IMR-90 (cell line): ENCODE measurements at regions not wholly inside any gene's neighbourhood (a gene's known extent, or its start where the extent isn't known, plus 50 kb on each side); places are given as distances from the start of the nearest gene placed in this dataset.
"Not testable (repeated sequence)": the region's sequence is repeated elsewhere in the genome, so short reads cannot be mapped to it uniquely, and the experiment has no call there.

Experiments
- ATAC-seq: fragments of 200-7000 bp; cut with Tn5 transposase; 2 replicates; pipeline ENCODE4 v1.9.1; 2020; ENCODE audit warnings: low read depth, mild to moderate bottlenecking, moderate library complexity
- BruUV-seq: library from RNA; stranded (reverse); fragments of 400-500 nt; replicated peaks from 2 replicates; lab custom pipeline; 2021; lab: Mats Ljungman, UMichigan
- CTCF ChIA-PET: fragments of 300-600 bp; formaldehyde crosslinking; extraction: SDS; loops from one replicate; lab custom pipeline; 2021; ENCODE audit warnings: antibody characterized with exemption; lab: Yijun Ruan, JAX
- POLR2A ChIA-PET: fragments of 300-600 bp; sonication (Branson Sonifier 250); formaldehyde crosslinking; loops from one replicate; lab custom pipeline; 2022; ENCODE audit warnings: antibody characterized with exemption; ENCODE audit not compliant: unreplicated experiment; lab: Charles Lee
- DNase-seq: peaks from one replicate; pipeline ENCODE4 v3.0.0; 2013
- H2AFZ ChIP-seq: replicated peaks from 2 replicates; pipeline ENCODE3; 2013; ENCODE audit warnings: low read length, mild to moderate bottlenecking; ENCODE audit not compliant: poor library complexity
- H2AK5ac ChIP-seq: 2 replicates; pipeline ENCODE4 v1.6.1; 2013; ENCODE audit warnings: low read depth, low read length, inconsistent platforms
- H2AK9ac ChIP-seq: replicated peaks from 2 replicates; pipeline ENCODE3; 2013; ENCODE audit warnings: mild to moderate bottlenecking, low read depth, low read length, moderate library complexity; ENCODE audit not compliant: poor library complexity
- H2BK120ac ChIP-seq: 2 replicates; pipeline ENCODE4 v1.6.1; 2013; ENCODE audit warnings: low read depth, low read length, inconsistent platforms
- H2BK15ac ChIP-seq: 3 replicates; pipeline ENCODE4 v1.6.1; 2013; ENCODE audit warnings: low read depth, low read length, inconsistent platforms
- H2BK20ac ChIP-seq: 2 replicates; pipeline ENCODE4 v1.6.1; 2013; ENCODE audit warnings: low read depth, mild to moderate bottlenecking, inconsistent platforms, low read length, moderate library complexity
- H2BK5ac ChIP-seq: 2 replicates; pipeline ENCODE4 v1.6.1; 2013; ENCODE audit warnings: mild to moderate bottlenecking, low read depth, low read length, inconsistent platforms; ENCODE audit not compliant: poor library complexity, severe bottlenecking
- H3K14ac ChIP-seq: replicated peaks from 2 replicates; pipeline ENCODE4 v1.6.1; 2013; ENCODE audit warnings: low read depth, low read length, inconsistent platforms
- H3K18ac ChIP-seq: 2 replicates; pipeline ENCODE4 v1.6.1; 2013; ENCODE audit warnings: low read depth, low read length, control low read depth
- H3K23ac ChIP-seq: 2 replicates; pipeline ENCODE4 v1.6.1; 2013; ENCODE audit warnings: low read depth, low read length, inconsistent platforms
- H3K27ac ChIP-seq: 2 replicates; pipeline ENCODE4 v1.5.1; 2013; ENCODE audit warnings: mild to moderate bottlenecking, control low read depth, low read length; ENCODE audit not compliant: insufficient read depth
- H3K27me3 ChIP-seq: 2 replicates; pipeline ENCODE4 v1.6.1; 2013; ENCODE audit warnings: low read length; ENCODE audit not compliant: control insufficient read depth, insufficient read depth
- H3K36me3 ChIP-seq: 2 replicates; pipeline ENCODE4 v1.6.1; 2013; ENCODE audit warnings: low read length, mixed read lengths; ENCODE audit not compliant: control insufficient read depth, insufficient read depth
- H3K4ac ChIP-seq: 2 replicates; pipeline ENCODE4 v1.6.1; 2013; ENCODE audit warnings: low read depth, low read length, inconsistent platforms
- H3K4me1 ChIP-seq: 2 replicates; pipeline ENCODE4 v1.6.1; 2013; ENCODE audit warnings: low read length, mixed read lengths; ENCODE audit not compliant: control insufficient read depth, insufficient read depth
- H3K4me2 ChIP-seq: 2 replicates; pipeline ENCODE4 v1.6.1; 2013; ENCODE audit warnings: low read depth, mild to moderate bottlenecking, control low read depth, low read length, moderate library complexity
- H3K4me3 ChIP-seq: 2 replicates; pipeline ENCODE4 v1.5.1; 2013; ENCODE audit warnings: low read depth, mild to moderate bottlenecking, control low read depth, low read length, moderate library complexity; ENCODE audit not compliant: insufficient read depth
- H3K56ac ChIP-seq: 2 replicates; pipeline ENCODE4 v1.6.1; 2013; ENCODE audit warnings: low read length, inconsistent platforms; ENCODE audit not compliant: insufficient read depth; ENCODE audit errors: extremely low read depth
- H3K79me1 ChIP-seq, 2 experiments: 2 replicates each; pipeline ENCODE4 v1.6.1; 2013; ENCODE audit warnings: low read length in 2 of 2, inconsistent platforms in 1 of 2, low read depth in 1 of 2
- H3K9ac ChIP-seq: 2 replicates; pipeline ENCODE4 v1.6.1; 2013; ENCODE audit warnings: low read depth, low read length, control low read depth
- H3K9me1 ChIP-seq: 2 replicates; pipeline ENCODE4 v1.6.1; 2013; ENCODE audit warnings: low read length, inconsistent platforms; ENCODE audit not compliant: insufficient read depth
- H3K9me3 ChIP-seq: 2 replicates; pipeline ENCODE4 v1.6.1; 2013; ENCODE audit warnings: low read length; ENCODE audit not compliant: control insufficient read depth, insufficient read depth
- H4K20me1 ChIP-seq: 2 replicates; pipeline ENCODE4 v1.6.1; 2013; ENCODE audit warnings: low read length, inconsistent platforms; ENCODE audit not compliant: insufficient read depth
- H4K5ac ChIP-seq: 2 replicates; pipeline ENCODE4 v1.6.1; 2013; ENCODE audit warnings: mild to moderate bottlenecking, low read depth, low read length, control low read depth
- H4K8ac ChIP-seq, 2 experiments: 2 replicates each; pipeline ENCODE4 v1.6.1; 2013; ENCODE audit warnings: low read depth in 2 of 2, low read length in 2 of 2, control low read depth in 1 of 2, inconsistent platforms in 1 of 2
- H4K91ac ChIP-seq: 2 replicates; pipeline ENCODE4 v1.6.1; 2013; ENCODE audit warnings: low read depth, low read length, inconsistent platforms; ENCODE audit not compliant: insufficient read depth
- USF2 ChIP-seq: fragments of 150-350 bp; IDR thresholded peaks from 2 replicates; pipeline ENCODE4 v1.6.1; 2017; ENCODE audit warnings: mild to moderate bottlenecking, antibody characterized with exemption, low read length, low read depth
- WGBS, 2 experiments: methylation state at CpG; one replicate each; pipeline versions ENCODE4 v1.1.5 to v1.1.7; 2013; ENCODE audit warnings: missing lambda C conversion rate in 2 of 2; ENCODE audit not compliant: insufficient read length in 1 of 2; ENCODE audit errors: extremely low coverage in 2 of 2; 5-methylcytosine and 5-hydroxymethylcytosine counted together
- dilution Hi-C: fragments of 300-500 bp; cut with HindIII; formaldehyde crosslinking; loops from one replicate; pipeline ENCODE4 v1.14.3; 2018; ENCODE audit warnings: low sequenced_read_pairs; ENCODE audit not compliant: unreplicated experiment
- in situ Hi-C: fragments of 300-500 bp; cut with MboI; formaldehyde crosslinking; loops from 3 replicates; pipeline ENCODE4 v1.14.3; 2019; ENCODE audit warnings: low sequenced_read_pairs, inconsistent platforms, mixed read lengths
- intact Hi-C: fragments of 100-400 bp; cut with micrococcal nuclease; formaldehyde crosslinking; loops from 2 replicates; pipeline ENCODE4 v1.10.0; 2022

GRCh38 chr14:106080922-106081321 lies 554.5 kb downstream of the TMEM121 start:
- Histone ChIP-seq H4K8ac (no peak overlapping the region), H3K14ac (no peak overlapping the region), H2BK20ac (no peak overlapping the region), H4K5ac (no peak overlapping the region), H3K4ac (no peak overlapping the region), H2AK5ac (no peak overlapping the region), H3K27me3 (no peaks in the 10 kb centered on the region), H2AK9ac (no peak overlapping the region), H3K27ac (no peak overlapping the region), H3K4me3 (no peak overlapping the region), H3K56ac (no peak overlapping the region), H2AFZ (no peak overlapping the region), H3K79me1 (no peaks in the 10 kb centered on the region), H3K9me1 (no peaks in the 10 kb centered on the region), H3K9me3 (0 out of 2 replicates have a peak, but pooled peaks cover 3% of the 10 kb centered on the region), H3K4me1 (no peaks in the 10 kb centered on the region), H2BK5ac (no peak overlapping the region), H3K4me2 (no peak overlapping the region), H3K36me3 (no peaks in the 10 kb centered on the region), H2BK120ac (no peak overlapping the region), H3K23ac (no peak overlapping the region), H4K20me1 (no peaks in the 10 kb centered on the region), H3K9ac (no peak overlapping the region), H2BK15ac (no peak overlapping the region), H4K91ac (no peak overlapping the region), H3K18ac (no peak overlapping the region)
- DNase-seq (no peak), ATAC-seq (no peak)
- TF ChIP-seq USF2: no peak
- in situ Hi-C loops: no loop called here
- ChIA-PET CTCF (no interaction called here), POLR2A (no interaction called here)
- intact Hi-C loops: no loop called here
- no TSS peak for BruUV-seq
- dilution Hi-C loops: no loop called here
- no CpG with 5 or more reads among the region's 4 CpGs for WGBS, 2 experiments

GRCh38 chr14:106081721-106082120 lies 555.3 kb downstream of the TMEM121 start:
- H4K20me1 ChIP-seq, H3K4me2 ChIP-seq, H2BK15ac ChIP-seq, H4K8ac ChIP-seq, intact Hi-C loops, dilution Hi-C loops, in situ Hi-C loops, ATAC-seq, H3K4me3 ChIP-seq, H3K23ac ChIP-seq, BruUV-seq, H3K18ac ChIP-seq, H3K9me3 ChIP-seq, H3K27ac ChIP-seq, H2BK5ac ChIP-seq, H3K14ac ChIP-seq, H3K56ac ChIP-seq, H2BK20ac ChIP-seq, H3K79me1 ChIP-seq, H2AFZ ChIP-seq, H3K4me1 ChIP-seq, H3K9me1 ChIP-seq, H3K9ac ChIP-seq, CTCF ChIA-PET, H2AK9ac ChIP-seq, H2AK5ac ChIP-seq, H3K4ac ChIP-seq, H4K5ac ChIP-seq, H3K27me3 ChIP-seq, POLR2A ChIA-PET, H4K91ac ChIP-seq, H3K36me3 ChIP-seq, H2BK120ac ChIP-seq, DNase-seq: not testable (repeated sequence)
- no CpG with 5 or more reads among the region's 6 CpGs for WGBS, 2 experiments
